Osteocyte (in vitro differentiated cells): ENCODE measurements at regions not wholly inside any gene's neighbourhood (a gene's known extent, or its start where the extent isn't known, plus 50 kb on each side); places are given as distances from the start of the nearest gene placed in this dataset.

Experiments used
- DNase-seq: peaks from one replicate; pipeline ENCODE4 v3.0.0; 2021; ENCODE audit warnings: mixed read lengths; ENCODE audit not compliant: unreplicated experiment; ENCODE audit errors: extremely low spot score
- H3K27ac Mint-ChIP-seq: one replicate; pipeline ENCODE4 v1.8.0; 2021; ENCODE audit warnings: mild to moderate bottlenecking, mixed read lengths; ENCODE audit not compliant: unreplicated experiment
- H3K27me3 Mint-ChIP-seq: one replicate; pipeline ENCODE4 v1.8.0; 2021; ENCODE audit warnings: mixed read lengths; ENCODE audit not compliant: unreplicated experiment
- H3K36me3 Mint-ChIP-seq: one replicate; pipeline ENCODE4 v1.8.0; 2021; ENCODE audit warnings: mixed read lengths; ENCODE audit not compliant: unreplicated experiment
- H3K4me1 Mint-ChIP-seq: one replicate; pipeline ENCODE4 v1.8.0; 2021; ENCODE audit warnings: mixed read lengths; ENCODE audit not compliant: unreplicated experiment
- H3K4me3 Mint-ChIP-seq: one replicate; pipeline ENCODE4 v1.8.0; 2021; ENCODE audit warnings: mild to moderate bottlenecking, moderate library complexity, mixed read lengths; ENCODE audit not compliant: unreplicated experiment
- H3K9me3 Mint-ChIP-seq: one replicate; pipeline ENCODE4 v1.8.0; 2021; ENCODE audit warnings: mixed read lengths; ENCODE audit not compliant: unreplicated experiment
- TF ChIP-seq, protein P1 (sequence below): fragments of 200-600 bp; sonication (generic); IDR thresholded peaks from 2 replicates; pipeline ENCODE4 v1.5.0; 2021; ENCODE audit warnings: antibody characterized with exemption, mild to moderate bottlenecking, moderate library complexity

DNA sequence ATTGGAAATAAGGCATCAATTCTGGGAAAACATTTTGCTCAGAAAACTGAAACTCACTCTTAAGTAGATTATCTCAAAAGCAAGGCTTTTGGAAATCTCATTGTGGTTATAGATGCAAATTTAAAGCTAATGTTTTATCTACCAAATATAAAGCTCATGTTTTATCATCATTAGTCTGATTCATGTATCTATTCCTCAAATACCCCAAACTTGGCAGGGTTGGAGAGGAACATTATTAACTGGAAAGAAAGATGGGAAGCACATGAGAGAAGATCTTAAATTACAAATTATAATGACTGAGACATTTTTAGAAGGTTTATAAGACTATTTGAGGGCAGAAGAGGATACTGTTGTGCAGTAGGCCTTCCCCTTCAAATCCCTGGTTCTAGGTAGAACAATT, 137.3 kb upstream of the TGFBR2 start:
- H3K27me3 Mint-ChIP-seq: no peaks in the 10 kb centered on the region
- H3K27ac Mint-ChIP-seq: no peak overlapping the region
- H3K4me1 Mint-ChIP-seq: peaks cover 11% of the 10 kb centered on the region
- DNase-seq: no peak
- peaks cover 2% of the 10 kb centered on the region for H3K36me3 Mint-ChIP-seq
- H3K9me3 Mint-ChIP-seq: peaks cover 14% of the 10 kb centered on the region
- TF ChIP-seq, protein P1, sequence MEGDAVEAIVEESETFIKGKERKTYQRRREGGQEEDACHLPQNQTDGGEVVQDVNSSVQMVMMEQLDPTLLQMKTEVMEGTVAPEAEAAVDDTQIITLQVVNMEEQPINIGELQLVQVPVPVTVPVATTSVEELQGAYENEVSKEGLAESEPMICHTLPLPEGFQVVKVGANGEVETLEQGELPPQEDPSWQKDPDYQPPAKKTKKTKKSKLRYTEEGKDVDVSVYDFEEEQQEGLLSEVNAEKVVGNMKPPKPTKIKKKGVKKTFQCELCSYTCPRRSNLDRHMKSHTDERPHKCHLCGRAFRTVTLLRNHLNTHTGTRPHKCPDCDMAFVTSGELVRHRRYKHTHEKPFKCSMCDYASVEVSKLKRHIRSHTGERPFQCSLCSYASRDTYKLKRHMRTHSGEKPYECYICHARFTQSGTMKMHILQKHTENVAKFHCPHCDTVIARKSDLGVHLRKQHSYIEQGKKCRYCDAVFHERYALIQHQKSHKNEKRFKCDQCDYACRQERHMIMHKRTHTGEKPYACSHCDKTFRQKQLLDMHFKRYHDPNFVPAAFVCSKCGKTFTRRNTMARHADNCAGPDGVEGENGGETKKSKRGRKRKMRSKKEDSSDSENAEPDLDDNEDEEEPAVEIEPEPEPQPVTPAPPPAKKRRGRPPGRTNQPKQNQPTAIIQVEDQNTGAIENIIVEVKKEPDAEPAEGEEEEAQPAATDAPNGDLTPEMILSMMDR: no peak
- H3K4me3 Mint-ChIP-seq: no peak overlapping the region

DNA sequence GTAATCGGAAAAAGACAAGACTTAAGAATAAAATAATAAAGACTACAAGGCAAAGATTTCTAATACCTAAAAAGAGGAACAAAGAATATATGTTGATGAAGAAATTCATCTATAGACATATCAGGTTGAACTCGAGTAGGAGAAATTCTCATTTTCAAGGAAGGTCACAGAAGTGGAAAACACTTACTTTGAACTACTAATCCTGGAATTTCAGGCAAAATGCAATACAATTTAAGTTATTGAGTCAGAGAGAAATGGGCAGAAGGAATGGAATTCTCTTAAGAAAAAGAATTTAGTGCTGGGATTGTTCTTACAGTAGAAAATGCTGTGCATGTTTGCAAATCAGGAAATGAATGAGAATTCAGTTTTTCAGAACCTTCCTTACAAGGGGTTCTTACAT, 135.9 kb upstream of the TGFBR2 start:
- Mint-ChIP-seq H3K27ac (no peak overlapping the region), H3K4me1 (peaks cover 11% of the 10 kb centered on the region), H3K36me3 (peaks cover 2% of the 10 kb centered on the region), H3K4me3 (no peak overlapping the region), H3K27me3 (no peaks in the 10 kb centered on the region), H3K9me3 (peaks cover 4% of the 10 kb centered on the region)
- TF ChIP-seq, protein P1: no peak
- no peak for DNase-seq

DNA sequence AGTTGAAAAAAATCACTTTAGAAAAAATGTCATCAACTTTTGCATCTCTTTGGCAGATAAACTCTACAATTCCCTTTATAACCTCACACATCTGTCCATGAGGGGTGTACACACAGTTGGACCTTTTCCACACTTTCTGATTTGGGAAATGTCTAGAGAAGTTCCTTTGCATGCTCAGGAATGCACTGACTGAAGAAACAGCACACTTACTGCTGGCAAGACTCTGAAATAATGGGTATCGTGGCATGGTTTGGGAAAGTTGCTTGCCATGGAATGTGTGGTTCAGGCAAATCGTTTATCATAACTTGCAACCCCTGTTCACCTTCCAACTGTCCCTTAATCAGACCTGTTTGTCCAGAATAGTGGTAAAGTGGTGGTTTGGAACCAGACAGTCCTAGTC, 135.3 kb upstream of the TGFBR2 start:
- DNase-seq: no peak
- H3K4me3 Mint-ChIP-seq: no peak overlapping the region
- no peak overlapping the region for H3K27ac Mint-ChIP-seq
- TF ChIP-seq, protein P1: no peak
- no peaks in the 10 kb centered on the region for H3K27me3 Mint-ChIP-seq
- peaks cover 13% of the 10 kb centered on the region for H3K4me1 Mint-ChIP-seq
- peaks cover 4% of the 10 kb centered on the region for H3K9me3 Mint-ChIP-seq
- H3K36me3 Mint-ChIP-seq: peaks cover 2% of the 10 kb centered on the region

DNA sequence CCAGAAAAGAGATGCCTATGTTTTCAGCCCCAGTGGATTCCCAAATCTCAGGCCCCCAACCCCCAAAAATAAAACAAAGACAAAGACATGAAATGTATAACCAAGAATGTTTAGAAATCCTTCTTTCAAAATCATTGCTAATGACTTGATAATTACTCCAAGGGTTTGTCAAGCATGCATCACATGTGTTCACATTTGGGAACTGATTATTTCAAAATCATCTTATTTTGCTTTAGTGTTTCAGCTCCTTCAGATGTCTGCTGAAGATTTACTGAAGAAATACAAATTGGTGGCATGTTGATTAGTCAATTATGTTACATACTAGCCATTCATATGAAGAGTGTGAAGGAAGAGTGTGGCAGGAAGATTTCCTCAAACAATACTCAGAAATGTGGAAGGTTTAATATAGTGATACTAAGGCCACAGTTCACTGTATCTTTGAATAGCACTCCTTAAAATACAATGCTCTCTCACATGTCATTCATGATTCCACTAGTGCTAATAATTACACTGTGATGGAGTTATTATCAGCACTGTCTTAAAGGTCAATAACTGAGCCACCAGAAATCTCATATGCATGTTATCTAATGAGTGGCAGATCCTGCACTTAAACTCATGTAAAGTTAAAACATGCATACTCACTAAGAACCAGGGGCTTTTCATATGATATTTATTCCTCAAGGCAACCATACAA, 134.5 kb upstream of the TGFBR2 start:
- Mint-ChIP-seq H3K27ac (no peak overlapping the region), H3K27me3 (no peaks in the 10 kb centered on the region), H3K4me1 (peaks cover 21% of the 10 kb centered on the region), H3K4me3 (no peak overlapping the region), H3K9me3 (peaks cover 4% of the 10 kb centered on the region), H3K36me3 (peaks cover 2% of the 10 kb centered on the region)
- no peak for DNase-seq
- TF ChIP-seq, protein P1: no peak

DNA sequence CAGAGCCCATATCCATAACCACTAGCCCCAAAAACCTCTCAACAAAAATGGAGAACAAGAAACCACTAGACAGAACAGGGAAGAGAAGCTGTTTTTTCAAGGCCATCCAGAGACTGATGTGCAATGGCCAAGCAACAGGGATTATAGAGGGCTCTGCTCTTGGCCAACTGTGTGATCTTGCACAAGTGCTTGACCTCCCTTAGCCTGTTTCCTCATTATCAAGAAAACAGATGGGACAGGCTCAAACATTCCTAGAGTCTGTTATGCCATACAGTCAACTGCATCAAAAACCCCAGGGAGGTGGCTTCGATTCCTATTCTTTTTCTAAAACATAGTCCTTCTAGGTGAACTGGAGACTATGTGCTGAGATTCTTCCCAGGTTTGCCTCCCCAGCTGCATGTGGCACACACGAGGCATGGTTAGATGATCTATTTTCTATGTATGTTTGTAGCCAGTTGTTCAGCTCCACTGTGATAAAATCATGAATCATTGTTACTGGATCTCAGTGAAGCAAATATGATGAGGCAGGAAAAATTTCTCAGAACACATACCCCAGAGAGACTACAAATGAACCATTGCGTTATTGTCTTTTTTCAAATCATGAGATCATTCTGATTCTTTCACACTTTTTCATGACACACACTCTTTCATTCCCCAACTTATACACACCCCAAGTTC, 132.9 kb upstream of the TGFBR2 start:
- Mint-ChIP-seq H3K36me3 (peaks cover 2% of the 10 kb centered on the region), H3K27ac (no peak overlapping the region), H3K9me3 (peaks cover 4% of the 10 kb centered on the region), H3K27me3 (no peaks in the 10 kb centered on the region), H3K4me3 (no peak overlapping the region), H3K4me1 (peaks cover 18% of the 10 kb centered on the region)
- no peak for DNase-seq
- TF ChIP-seq, protein P1: no peak
